GM18907 (cell line): ENCODE measurements at regions not wholly inside any gene's neighbourhood (a gene's known extent, or its start where the extent isn't known, plus 50 kb on each side); places are given as distances from the start of the nearest gene placed in this dataset.
"Not testable (repeated sequence)": the region's sequence is repeated elsewhere in the genome, so short reads cannot be mapped to it uniquely, and the experiment has no call there.

Experiments
- ATAC-seq: cut with Tn5 transposase; IDR thresholded peaks from one replicate; pipeline ENCODE4 v1.9.1; 2021; ENCODE audit warnings: mild to moderate bottlenecking, moderate library complexity; ENCODE audit not compliant: unreplicated experiment

DNA sequence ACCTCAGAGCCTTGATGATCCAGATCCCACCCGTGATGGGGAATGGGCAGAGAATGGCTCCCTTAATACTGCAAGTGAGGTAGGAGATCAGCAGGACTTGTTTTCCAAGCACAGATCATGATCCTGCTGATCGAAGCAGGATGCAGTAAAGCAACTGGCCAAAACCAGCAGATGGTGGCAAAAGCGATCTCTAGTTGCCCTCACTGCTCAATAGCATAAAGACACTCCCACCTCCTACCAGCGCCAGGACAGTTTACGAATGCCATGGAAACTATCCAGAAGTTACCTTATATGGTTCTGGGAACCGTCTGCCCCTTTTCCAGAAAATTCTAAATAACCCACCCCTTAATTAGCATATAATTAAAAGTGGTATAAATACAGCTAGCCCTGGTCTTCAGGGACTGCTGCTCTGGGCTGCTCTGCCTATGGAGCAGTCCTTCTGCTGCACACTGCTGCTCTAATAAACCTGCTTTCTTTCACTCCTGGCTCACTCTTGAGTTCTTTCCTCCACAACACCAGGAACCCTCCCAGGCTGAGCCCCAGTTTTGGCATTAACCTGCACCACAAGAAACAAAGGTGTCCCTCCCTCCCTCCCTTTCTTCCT is 415.8 kb downstream of the PREX1 start:
- ATAC-seq, result no peak

DNA sequence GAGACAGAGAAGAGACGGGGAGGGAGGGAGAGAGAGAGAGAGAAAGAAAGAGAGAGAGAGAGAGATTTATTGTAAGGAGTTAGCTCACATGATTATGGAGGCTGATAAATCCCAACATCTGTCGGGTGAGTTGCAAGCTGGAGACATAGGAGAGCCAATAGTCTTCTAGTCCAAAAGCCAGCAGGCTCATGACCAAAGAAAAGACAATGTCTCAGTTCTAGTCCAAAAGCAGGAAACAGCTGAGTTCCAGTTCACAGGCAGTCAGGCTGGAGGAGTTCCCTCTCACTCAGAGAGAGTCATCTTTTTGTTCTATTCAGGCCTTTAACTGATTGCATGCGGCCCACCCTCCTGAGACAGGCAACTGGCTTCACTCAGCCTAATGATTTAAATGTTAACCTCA is 416.6 kb downstream of the PREX1 start:
- no peak for ATAC-seq

DNA sequence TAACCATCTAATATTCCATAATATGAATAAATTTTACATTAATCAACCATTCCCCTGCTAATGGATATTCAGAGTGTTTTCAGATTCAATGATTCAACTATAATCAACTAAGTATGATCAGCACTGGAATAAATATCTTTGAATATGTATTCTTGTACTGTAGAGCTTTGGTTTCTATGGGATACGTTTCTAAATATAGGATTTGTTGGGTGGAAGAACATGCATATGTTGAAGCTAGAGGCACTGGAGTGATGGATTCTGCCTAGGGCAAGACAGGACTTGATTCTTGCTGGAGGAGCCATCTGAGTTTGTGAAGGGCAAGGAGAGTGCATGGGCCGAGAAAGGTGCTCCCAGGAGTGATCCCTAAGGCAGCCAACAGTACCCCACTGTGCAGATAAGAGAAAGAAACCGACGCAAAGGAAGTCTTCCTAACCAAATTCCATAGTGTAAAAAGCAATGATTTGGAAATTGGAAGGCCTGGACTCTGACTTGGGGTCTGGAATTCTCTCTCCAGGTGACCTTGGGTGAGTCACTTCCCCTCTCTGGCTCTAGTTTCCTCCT is 418.7 kb downstream of the PREX1 start:
- ATAC-seq, result no peak

DNA sequence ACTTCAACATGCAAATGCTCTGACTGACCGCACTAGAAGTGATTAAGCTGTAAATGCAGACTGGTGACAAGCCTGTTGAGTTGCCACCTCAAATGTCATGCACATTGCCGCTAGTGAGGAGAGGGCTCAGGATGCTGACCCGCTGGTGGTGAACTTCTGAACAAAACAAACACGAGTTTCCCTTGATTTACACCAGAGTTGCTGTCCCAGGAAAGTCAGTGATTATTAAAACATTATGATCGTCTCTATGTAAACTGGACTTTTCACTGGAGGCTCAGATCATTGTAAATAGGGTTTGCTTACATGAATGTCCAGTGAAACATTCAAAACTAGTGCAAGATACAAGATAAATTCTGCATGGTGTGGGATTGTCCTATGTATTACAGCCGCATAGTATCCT is 420.1 kb downstream of the PREX1 start:
- ATAC-seq, result no peak

DNA sequence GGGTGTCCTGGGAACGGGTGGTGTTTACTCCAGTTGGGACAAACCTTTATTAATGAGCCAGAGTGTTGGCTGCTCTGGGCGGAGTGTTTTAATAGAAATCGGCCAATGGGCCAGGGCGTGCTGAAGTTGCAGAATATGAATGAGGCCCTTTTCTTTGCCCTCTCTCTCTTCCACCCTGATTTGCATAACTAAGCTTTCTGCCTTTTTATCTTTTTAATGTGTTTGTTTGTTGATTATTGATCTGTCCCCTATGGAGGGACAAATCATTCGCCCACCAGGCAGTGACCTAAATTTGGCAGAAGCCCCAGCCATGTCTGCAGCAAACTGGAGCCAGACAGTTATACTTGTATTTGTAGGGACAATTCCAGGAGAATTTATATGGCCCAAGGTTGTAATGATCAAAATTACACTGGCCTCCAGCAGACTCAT is 420.9 kb downstream of the PREX1 start:
- ATAC-seq, result no peak

DNA sequence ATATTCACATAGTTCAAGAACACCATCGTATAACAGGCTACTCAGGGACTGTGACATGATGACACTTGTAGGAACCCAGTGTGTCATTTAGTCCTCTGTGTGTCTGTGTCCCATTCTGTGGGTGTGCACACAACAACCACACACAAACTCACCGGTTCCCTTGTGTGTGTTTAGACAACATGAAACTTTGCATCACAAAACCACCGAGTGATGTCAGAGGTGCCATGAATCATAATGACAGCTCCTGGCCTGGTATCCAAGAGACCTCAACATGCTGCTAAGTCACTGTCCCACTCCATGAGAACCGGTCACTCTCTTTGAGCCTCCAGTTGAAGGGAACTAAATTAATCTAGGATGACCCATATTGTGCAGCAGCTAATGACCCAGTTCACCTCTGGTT is 421.3 kb downstream of the PREX1 start:
- no peak for ATAC-seq

DNA sequence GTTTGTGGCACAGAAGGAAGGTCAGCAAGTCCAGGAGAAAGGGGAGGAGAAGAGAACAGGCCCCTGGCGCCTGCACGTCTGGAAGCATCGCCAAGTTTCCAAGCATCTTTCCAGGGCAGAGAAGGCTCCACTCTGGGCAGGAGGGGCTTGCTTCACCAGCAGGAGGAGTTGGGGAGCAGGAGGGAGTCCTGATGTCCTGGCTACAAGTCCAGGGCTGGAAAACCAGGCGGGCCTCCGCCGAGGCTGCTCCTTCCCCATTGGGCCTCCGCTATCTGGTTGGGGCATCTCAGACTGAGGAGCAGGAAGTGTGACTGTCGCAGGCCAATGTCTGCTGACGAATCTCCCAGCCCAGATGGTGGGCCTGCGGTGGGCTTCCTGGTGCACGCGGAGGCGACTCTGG is 421.9 kb downstream of the PREX1 start:
- ATAC-seq, result no peak

DNA sequence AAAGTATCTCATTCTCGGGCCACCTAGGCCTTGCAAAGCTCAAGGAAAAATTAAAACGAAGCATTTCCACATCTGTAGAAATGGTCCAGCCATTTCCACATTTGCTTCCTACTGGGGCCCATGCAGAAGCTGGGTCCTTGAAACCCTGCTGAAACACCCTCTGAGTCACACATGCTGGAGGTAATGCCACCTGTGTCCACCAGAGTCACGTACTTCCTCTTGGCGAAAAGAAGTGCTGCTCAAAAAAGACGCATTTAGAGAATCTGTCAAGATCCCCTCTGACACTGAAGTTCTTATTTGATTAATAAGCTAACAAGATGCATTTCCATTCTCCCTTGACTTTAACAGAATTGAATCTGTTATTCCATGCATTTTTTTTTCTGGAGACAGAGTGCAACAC is 423.2 kb downstream of the PREX1 start:
- ATAC-seq, result no peak

DNA sequence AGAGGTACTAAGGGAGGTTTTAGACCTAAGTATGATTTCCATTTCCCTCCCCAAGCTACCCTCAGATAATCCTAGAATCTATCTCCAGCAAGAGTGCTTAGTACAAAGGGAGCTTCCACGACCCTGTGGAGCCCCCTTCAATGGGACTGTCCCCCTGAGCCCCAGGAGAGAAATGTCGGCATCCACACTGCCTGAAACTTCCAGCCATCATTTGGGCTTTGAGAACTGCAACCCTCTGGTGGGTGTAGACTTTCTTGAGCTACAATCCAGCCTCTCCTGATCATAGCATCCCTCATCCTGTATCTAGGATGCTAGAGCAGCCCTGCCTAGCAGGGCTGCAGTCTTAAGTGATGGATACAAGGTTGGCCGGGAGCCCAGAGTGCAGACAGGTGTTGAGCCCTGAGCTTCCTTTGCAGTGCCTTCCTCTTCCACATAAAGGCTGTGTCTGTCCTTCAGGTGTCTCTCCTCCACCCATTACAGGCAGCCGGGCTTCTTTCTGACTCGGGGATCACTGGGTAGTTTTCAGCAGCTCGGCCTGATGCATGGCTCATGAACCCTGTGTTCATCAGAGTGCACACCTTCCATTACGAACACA is 424.5 kb downstream of the PREX1 start:
- no peak for ATAC-seq

DNA sequence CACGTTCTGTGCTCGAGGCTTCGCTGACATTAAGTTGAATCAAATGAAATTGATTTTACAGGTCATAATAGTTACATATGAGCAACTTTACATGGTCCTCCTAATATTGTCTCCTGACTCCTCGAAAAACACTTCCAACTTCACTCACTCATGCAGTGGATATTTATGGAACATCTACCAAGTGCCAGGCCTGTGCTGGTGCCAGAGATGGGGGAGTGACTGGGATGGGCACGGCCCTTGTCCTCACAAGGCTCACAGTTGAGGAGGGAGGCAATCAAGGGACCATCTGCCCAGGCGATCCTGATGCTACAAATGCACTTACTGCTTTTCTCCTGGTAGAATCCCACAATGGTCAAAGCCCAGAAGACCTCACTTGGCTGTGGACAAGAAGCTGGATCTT is 426.4 kb downstream of the PREX1 start:
- ATAC-seq, result no peak

DNA sequence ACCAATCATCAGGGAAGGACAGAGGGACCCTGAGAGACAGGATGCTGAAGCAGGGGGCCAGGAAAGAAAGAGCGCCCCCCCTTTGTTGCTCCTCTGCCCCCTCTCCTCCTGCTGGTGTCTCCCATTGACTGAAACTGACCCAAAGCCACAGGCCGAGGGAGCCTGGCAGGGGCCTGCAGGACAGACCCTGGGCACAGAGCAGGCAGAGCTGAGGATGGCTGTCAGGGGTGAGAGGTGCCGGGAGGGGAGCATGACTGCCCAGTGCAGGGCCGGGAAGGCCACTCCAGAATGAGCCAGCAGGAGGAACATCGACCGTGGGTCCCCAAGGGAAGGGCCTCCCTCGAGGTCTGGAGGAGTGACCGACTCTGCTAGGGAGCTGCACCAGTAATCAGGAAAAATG is 427.8 kb downstream of the PREX1 start:
- ATAC-seq, result no peak

DNA sequence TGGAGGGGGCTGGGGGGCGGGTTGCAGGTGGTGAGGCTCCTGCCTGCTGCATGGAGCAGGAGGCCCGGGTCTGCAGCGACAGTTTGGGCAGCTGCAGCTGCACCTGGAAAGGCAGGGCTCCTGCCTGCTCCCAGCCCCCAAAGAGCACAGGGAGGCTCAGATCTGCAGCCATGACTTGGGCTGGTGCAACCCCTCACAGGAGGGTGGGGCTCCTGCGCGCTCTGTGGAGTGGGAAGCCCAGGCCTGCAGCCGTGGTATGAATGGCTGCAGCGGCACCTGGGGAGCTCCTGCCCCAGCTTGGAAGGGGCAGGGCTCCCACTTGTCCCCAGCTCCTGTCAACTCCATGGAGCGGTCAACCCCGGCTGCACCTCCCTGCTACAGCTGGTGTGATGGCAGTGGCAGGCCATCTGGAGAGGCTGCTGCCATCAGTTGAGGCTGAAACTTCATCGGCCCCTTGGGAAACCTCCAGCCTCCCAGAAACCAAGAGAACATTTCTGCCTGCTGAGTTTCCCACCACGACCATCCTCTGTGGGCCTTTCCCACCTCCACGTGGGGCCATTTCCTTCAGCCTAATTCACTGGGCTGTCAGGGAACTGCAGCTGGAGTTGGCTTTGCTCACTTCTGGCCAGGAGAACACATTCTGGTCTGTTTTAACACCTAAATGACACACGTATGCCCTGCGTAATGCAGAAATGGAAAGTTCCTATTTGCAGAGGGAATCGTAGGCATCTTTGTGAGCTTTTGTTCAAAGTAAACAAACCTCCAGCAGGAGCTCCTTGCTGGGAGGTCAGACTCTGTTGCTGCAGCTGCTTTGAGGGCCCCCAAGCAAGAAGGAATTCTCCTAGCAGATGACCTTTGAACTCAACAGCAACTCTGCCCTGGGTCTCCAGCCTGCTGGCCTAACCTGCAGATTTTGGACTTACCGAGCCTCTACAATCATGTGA is 429.0 kb downstream of the PREX1 start:
- no peak for ATAC-seq

DNA sequence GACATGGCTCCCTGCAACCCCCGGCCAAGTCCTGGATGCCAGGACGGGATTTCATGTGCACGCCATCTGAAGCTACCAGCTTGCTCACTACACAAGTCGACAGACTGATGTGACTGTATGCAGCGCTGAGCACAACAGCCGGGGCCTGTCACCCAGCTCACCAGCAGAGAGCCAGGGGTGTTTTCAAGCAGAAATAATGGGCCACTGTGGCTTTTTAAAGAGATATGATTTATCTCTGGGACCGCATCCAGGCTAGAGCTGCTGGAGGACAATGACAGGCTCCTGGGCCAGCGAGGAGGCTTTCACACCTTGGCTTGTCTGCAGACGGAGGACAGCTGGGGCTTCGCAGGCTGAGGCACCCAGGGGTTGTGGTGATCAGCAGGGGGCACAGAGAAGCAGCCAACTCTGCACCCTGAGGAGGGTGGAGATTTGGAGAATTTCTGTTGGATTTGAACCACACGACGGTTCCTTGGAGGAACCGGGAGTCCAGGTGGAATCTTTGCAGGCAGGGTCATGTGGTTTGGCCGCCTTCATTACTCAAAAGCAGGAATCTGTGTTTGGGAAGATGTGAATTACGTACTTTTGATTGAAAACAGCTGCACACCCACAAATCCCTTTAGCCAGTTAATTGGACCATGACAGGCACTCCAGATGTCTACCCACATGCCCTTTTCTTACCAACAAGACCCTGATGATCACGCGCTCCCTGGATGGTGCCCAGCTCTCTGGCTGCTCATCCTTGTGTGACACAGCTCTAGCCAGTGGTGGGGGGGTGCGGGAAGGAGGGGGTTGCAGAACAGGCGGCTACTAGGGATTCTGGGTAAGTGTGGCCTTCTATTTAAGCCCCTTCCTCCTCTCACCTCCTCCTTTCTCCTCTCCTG is 430.6 kb downstream of the PREX1 start:
- ATAC-seq, result not testable (repeated sequence)

DNA sequence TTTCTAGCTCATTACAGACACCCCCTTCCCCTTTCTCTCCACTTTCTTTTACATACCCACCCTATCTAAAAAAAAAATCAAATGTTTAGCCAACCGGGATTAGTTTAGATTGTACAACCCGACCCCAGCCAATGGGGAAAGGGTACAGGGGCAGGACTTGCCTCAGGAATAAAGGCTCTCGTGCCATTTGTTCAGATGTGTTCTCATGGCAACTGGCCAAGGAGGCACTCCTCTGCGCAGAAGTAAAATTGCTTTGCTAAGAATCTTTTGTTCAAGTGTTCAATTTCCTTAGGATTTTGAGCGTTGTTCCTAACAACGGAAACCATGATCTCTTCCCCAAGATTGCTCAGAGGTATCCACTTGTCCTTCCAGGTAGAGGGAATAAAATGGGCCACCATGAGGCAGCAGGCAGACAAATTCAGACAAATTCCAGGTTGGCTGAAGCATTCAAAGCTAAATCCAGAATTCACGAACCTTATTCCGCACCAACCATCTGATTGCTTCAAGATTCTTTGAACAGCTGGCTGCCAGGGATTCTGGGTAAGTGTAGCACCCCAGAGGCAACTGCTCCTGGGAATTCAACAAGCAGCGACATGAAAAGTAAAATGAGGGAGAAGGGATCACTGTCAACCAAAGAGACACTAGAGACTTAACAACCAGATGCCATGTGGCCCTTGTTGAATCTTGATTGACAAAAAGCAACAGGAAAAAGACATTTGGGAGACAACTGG is 431.8 kb downstream of the PREX1 start:
- ATAC-seq, result no peak

DNA sequence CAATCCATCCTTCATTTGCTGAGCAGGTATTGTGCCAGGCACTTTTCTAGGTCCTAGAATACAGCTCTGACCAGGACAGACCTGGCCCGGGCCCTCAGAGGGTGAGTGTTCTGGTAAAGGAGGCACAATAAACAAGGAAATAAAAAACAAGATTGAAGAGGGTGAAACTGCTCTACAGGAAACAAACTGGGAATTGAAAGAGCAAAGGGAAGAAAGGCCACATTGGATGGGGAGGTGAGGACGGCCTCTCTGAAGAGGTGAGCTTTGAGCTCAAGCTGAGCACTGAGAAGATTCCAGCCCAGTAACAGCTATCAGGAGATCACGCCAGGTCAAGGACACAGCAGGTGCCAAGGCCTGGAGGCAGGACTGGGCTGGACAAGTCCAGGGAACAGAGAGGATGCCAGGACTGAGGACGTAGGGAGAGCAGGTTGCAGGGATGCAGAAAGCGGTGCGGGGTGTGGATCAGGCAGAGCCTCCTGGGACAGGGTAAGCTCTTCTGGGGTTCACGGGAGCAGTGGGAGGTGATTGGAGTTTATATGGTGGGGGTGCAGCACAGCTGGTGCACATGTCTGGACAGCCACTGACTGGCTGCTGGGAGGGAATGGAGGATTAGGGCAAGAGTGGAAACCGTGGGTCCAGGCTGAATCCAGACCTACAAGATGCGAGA is 433.3 kb downstream of the PREX1 start:
- ATAC-seq, result no peak

DNA sequence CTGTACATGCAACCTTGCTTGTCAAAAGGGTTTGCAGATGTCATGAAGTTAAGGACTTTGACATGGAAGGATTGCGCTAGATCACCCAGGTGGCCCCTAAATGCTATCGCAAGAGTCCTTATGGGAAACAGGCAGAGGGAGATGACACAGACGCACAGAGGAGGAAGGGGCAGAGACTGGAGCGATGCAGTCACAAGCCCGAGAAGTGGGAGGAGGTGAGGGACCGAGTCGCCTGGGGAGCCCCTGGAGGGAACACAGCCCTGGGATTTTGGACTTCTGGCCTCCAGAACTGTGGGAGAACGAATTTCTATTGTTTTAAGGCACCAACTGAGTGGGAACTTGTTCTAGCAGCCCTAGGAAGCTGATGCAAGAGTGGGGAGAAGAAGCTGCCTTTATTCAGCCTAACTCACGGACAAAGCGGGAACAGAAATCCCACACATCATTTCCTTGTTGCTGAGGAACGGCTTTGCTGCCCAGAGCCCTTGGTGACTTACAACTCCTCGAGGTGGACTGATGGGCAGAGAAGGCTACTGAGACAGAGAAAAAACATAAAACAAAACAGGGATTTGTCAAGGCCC is 434.0 kb downstream of the PREX1 start:
- ATAC-seq, result no peak

DNA sequence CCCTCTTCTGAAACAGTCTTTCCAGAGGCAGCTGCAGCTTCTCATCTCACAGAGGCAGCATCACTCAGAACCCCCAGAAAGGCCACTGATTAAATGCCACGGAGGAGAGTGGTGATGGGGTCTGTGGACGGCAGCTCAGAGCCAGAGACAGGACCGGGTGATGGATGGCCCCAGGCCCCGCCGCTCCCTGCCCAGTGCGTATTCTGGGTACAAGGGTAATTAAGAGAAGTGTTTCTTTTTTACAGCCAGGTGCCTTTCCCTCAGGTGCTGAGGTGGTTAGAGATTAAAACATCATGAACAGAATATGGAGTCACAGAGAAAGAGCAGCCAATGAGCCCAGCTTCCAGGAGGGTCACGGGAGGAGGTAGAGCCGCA is 434.5 kb downstream of the PREX1 start:
- ATAC-seq, result no peak

DNA sequence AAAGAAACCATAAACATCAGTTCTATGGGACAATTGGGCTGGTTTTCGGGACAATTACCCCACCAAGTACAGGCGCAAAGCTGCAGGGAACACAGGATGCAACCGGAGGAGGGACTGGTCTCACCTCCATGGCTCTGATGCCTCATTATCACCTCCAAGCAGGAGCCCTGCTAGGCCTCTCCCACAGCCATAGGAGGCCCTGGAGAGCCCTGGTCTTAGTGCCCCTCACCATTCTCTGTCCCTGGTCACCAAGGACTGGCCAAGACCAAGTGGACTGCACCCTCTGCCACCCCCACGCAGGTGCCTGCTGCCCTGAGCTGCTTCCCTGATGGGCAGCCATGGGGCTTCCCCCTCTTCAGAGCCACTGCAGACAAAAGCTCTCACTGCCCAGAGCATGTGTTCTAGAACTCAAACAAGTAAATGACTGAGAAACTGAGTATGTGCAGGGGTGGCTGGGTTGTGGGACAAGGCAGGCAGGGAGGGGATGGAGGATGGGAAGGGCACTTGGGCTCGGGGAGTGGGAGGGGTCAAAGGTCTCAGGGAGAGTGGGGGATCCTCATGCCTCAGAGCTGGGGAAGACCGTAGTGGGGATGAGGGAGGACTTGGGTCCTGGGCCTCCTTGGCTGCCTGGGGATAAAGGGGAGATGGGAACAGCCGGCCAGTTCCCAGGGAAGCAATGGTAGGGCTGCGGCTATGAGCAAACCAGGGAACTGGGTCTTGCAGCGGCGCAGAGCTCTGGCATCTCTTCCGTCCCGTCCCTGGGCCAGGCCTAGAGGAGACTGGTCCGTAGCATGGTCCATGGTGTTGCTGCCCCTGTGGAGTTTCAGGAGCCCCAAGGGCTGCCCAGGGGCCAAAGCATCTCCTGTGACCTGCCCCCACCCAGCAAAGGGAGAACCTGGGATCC is 435.1 kb downstream of the PREX1 start:
- no peak for ATAC-seq
